ENCODE measurements at regions not wholly inside any gene's neighbourhood (a gene's known extent, or its start where the extent isn't known, plus 50 kb on each side); places are given as distances from the start of the nearest gene placed in this dataset.

GRCh38 chr12:114213055-114213581 is 192.8 kb downstream of the TBX5 start:
- TF ChIP-seq CTCF (IDR thresholded peaks at IDR 0.05; ENCODE audit: low read depth, low read length) (no peak), EZH2phosphoT487 (IDR thresholded peaks at IDR 0.05; ENCODE audit: low read depth) (no peak)
- no peaks in the 10 kb centered on the region for H3K9me3 ChIP-seq (ENCODE audit: insufficient read depth, low read length)
- H2AFZ ChIP-seq (ENCODE audit: low read depth, low read length): no peak overlapping the region
- H3K36me3 ChIP-seq (replicated peaks; ENCODE audit: low read depth, low read length): no peaks in the 10 kb centered on the region
- no peak overlapping the region for H3K4me2 ChIP-seq (ENCODE audit: low read length)
- no peaks in the 10 kb centered on the region for H3K4me1 ChIP-seq (ENCODE audit: low read length)
- no peak overlapping the region for H3K4me3 ChIP-seq (ENCODE audit: low read length)
- H4K20me1 ChIP-seq (ENCODE audit: insufficient read depth, low read length): no peaks in the 10 kb centered on the region
- H3K79me2 ChIP-seq (ENCODE audit: low read length): no peaks in the 10 kb centered on the region
- no peak overlapping the region for H3K27ac ChIP-seq (ENCODE audit: low read length)
- no peaks in the 10 kb centered on the region for H3K27me3 ChIP-seq (ENCODE audit: low read depth, low read length)
- H3K9ac ChIP-seq (ENCODE audit: low read length): no peak overlapping the region

GRCh38 chr12:114209861-114210260 is 196.1 kb downstream of the TBX5 start:
- Histone ChIP-seq H4K20me1 (ENCODE audit: insufficient read depth, low read length) (no peaks in the 10 kb centered on the region), H3K79me2 (ENCODE audit: low read length) (no peaks in the 10 kb centered on the region), H3K9me3 (ENCODE audit: insufficient read depth, low read length) (no peaks in the 10 kb centered on the region), H3K4me3 (ENCODE audit: low read length) (no peak overlapping the region), H3K9ac (ENCODE audit: low read length) (no peak overlapping the region), H3K4me1 (ENCODE audit: low read length) (no peaks in the 10 kb centered on the region), H3K27ac (ENCODE audit: low read length) (no peak overlapping the region), H3K36me3 (replicated peaks; ENCODE audit: low read depth, low read length) (no peaks in the 10 kb centered on the region), H3K4me2 (ENCODE audit: low read length) (no peak overlapping the region), H3K27me3 (ENCODE audit: low read depth, low read length) (no peaks in the 10 kb centered on the region), H2AFZ (ENCODE audit: low read depth, low read length) (no peak overlapping the region)
- TF ChIP-seq CTCF (IDR thresholded peaks at IDR 0.05; ENCODE audit: low read depth, low read length) (no peak), EZH2phosphoT487 (IDR thresholded peaks at IDR 0.05; ENCODE audit: low read depth) (no peak)

- Histone ChIP-seq H4K20me1 (ENCODE audit: insufficient read depth, low read length) (no peaks in the 10 kb centered on the region), H3K79me2 (ENCODE audit: low read length) (no peaks in the 10 kb centered on the region), H3K27me3 (ENCODE audit: low read depth, low read length) (no peaks in the 10 kb centered on the region), H3K27ac (ENCODE audit: low read length) (no peak overlapping the region), H3K9ac (ENCODE audit: low read length) (no peak overlapping the region), H3K4me1 (ENCODE audit: low read length) (no peaks in the 10 kb centered on the region), H3K9me3 (ENCODE audit: insufficient read depth, low read length) (no peaks in the 10 kb centered on the region), H3K4me3 (ENCODE audit: low read length) (no peak overlapping the region), H3K4me2 (ENCODE audit: low read length) (no peak overlapping the region), H2AFZ (ENCODE audit: low read depth, low read length) (no peak overlapping the region), H3K36me3 (replicated peaks; ENCODE audit: low read depth, low read length) (no peaks in the 10 kb centered on the region)
- TF ChIP-seq EZH2phosphoT487 (IDR thresholded peaks at IDR 0.05; ENCODE audit: low read depth): no peak
- no peak for TF ChIP-seq CTCF (IDR thresholded peaks at IDR 0.05; ENCODE audit: low read depth, low read length)
These were observed 199.4 kb downstream of the TBX5 start for GRCh38 chr12:114206525-114206924.

GRCh38 chr12:114201794-114202193 is 204.2 kb downstream of the TBX5 start:
- no peaks in the 10 kb centered on the region for H3K27me3 ChIP-seq (ENCODE audit: low read depth, low read length)
- no peaks in the 10 kb centered on the region for H3K9me3 ChIP-seq (ENCODE audit: insufficient read depth, low read length)
- no peak overlapping the region for H3K4me2 ChIP-seq (ENCODE audit: low read length)
- no peak overlapping the region for H3K27ac ChIP-seq (ENCODE audit: low read length)
- H3K36me3 ChIP-seq (replicated peaks; ENCODE audit: low read depth, low read length): no peaks in the 10 kb centered on the region
- no peaks in the 10 kb centered on the region for H4K20me1 ChIP-seq (ENCODE audit: insufficient read depth, low read length)
- H2AFZ ChIP-seq (ENCODE audit: low read depth, low read length): no peak overlapping the region
- H3K4me3 ChIP-seq (ENCODE audit: low read length): no peak overlapping the region
- H3K4me1 ChIP-seq (ENCODE audit: low read length): no peaks in the 10 kb centered on the region
- H3K9ac ChIP-seq (ENCODE audit: low read length): no peak overlapping the region
- H3K79me2 ChIP-seq (ENCODE audit: low read length): no peaks in the 10 kb centered on the region
- TF ChIP-seq CTCF (IDR thresholded peaks at IDR 0.05; ENCODE audit: low read depth, low read length): no peak
- no peak for TF ChIP-seq EZH2phosphoT487 (IDR thresholded peaks at IDR 0.05; ENCODE audit: low read depth)

Data from OCI-LY3 (cell line).